ENCODE measurements at regions not wholly inside any gene's neighbourhood (a gene's known extent, or its start where the extent isn't known, plus 50 kb on each side); places are given as distances from the start of the nearest gene placed in this dataset.

GRCh38 chr10:3616880-3617279 lies 168.1 kb downstream of the KLF6 start:
- TF ChIP-seq CTCF (IDR thresholded peaks at IDR 0.05) (no peak), POLR2A (IDR thresholded peaks at IDR 0.05) (no peak)
